HG02642 (cell line): ENCODE measurements at regions not wholly inside any gene's neighbourhood (a gene's known extent, or its start where the extent isn't known, plus 50 kb on each side); places are given as distances from the start of the nearest gene placed in this dataset.

Experiments
- ATAC-seq: cut with Tn5 transposase; IDR thresholded peaks from one replicate; pipeline ENCODE4 v1.9.1; 2021; ENCODE audit warnings: mild to moderate bottlenecking; ENCODE audit not compliant: unreplicated experiment, poor library complexity

DNA sequence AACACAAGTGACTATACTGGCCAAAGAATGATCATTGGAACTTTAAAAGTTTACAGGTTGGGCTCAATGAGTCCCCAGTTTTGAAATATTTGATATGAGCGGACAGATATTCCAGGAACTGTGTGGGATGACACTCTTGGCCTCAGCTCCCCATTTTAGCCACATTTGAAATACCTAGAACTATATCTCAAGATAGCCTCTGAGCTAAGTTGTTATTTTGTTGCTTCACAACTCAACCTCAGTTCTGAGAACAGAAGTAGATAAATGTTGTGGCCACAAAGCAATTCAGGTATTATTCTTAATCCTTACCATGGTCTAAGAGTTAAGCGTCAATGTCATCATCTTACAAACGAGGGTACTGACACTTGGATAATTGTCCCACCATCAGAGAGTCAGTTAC lies 172.2 kb upstream of the SETBP1 start:
- ATAC-seq = no peak

DNA sequence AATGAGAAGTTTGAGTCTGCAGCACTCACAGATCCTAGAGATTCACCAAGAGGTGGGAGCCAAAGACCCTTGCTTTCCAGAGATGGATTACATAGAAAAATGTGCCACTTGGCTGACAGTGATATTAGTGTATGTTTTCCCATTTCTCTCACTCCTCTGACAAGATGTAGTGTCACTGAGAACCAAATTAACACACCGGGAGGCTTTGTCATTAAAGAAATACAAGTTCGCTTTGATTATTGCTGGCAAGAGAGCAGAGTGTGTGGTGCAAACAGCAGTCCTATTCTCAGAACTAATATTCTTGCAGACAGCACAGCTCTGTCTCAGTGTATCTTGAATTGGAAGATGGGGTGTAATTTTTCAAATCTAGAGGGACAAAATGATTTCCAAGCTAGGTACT lies 171.6 kb upstream of the SETBP1 start:
- ATAC-seq = no peak

DNA sequence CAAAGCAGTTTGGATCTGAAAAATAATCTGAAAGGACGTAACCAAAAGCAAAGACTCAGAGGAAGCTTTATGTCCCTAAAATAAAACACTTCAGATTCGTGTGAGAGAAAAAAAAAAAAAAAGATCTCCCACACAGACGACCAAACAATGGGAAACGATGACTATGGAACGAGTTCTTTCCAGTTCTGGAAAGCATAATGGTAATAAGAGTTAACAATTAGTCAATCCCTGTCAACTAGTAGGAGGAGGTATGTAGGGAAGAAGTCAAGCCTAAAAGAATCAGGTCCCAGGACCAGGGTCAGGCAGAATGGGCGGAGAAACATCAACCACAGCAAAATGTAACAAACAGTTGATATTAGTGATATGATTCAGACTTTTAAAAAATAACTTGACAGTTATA lies 170.3 kb upstream of the SETBP1 start:
- no peak for ATAC-seq

DNA sequence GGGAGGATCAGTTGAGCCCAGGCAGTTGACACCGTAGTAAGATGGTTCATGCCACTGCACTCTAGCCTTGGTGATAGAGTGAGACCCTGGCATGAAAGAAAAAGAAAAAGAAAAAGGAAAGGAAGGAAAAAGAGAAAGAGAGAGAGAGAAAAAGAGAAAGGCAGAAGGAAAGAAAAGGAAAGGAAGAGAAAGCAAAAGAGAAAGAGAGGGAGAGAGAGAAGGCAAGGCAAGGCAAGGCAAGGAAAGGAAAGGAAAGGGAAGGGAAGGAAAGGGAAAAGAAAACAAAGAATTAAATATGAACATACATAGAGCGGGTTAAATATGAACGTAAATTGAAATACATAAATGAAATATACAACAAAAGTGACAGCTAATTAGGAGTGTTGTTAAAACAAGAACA lies 167.5 kb upstream of the SETBP1 start:
- ATAC-seq = no peak

DNA sequence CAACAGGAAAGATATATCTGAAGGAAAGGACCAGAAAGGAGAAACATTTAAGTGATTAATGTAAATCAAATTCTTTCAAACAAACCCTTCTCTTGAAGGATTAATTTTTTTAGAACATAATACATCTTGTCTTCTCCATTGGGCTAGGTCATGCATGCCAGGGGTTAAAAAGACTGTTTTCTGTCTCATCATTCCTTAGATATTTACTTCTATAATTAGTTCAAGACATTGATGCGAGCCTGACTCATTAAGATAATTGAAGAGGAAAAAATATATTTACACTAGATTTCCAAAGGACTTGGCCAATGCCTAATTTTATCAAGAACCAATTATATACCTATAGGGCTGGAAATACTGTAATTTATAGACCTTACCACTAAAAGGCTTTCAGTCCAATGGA lies 166.6 kb upstream of the SETBP1 start:
- ATAC-seq = no peak

DNA sequence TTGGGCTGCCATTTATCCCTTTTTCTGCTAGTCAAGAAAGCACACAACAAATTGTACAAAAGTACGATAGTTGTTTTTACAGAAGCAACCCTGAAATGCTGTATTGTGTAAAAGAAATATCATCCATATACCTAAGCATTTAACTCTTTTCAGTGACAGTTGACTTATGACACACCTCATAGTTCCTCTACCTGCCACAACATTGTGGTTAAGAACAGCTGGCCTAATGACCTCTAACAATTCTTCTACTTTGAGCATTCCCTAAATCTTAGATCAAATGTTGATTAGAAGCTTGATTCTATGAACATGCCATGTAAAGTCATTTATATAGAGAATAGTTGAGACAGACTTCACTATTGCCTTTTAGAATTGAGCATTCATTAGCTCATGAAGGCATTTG lies 165.9 kb upstream of the SETBP1 start:
- no peak for ATAC-seq

DNA sequence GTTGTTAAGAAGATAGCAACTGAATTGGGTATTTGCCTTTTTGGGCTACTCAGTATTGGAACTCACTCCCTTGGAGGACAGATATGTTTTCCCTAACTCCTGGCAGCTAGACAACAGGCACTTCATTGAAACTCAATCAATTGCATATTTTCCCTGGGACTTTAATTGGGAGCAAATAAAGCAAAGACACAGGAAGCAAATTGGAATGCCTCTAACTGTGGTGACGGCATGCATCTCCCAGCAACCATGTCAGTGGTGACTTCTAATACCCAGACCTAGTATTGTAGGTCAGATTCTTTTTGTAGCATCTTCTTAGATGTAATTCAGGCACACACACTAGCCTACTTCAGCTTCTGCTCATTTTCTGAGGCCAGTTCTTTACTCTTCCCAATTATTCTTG lies 164.2 kb upstream of the SETBP1 start:
- no peak for ATAC-seq

DNA sequence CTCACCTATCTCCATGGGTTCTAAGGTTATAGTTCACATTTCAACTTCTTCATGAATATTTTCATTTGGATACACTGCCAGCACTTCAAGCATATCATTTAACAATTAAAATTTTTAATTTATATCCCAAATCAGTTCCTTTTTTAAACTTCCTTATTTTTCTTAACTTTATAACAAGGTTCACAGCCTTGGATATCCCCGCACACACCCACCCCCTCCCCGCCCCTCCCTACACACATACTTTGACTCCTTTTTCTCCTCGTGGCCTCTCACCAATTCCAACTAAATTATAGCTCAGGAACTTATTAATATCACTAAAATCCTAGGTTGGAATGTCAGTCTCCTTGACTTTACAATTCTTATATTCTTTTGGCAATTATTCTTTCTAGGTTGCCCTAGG lies 163.6 kb upstream of the SETBP1 start:
- ATAC-seq = no peak

DNA sequence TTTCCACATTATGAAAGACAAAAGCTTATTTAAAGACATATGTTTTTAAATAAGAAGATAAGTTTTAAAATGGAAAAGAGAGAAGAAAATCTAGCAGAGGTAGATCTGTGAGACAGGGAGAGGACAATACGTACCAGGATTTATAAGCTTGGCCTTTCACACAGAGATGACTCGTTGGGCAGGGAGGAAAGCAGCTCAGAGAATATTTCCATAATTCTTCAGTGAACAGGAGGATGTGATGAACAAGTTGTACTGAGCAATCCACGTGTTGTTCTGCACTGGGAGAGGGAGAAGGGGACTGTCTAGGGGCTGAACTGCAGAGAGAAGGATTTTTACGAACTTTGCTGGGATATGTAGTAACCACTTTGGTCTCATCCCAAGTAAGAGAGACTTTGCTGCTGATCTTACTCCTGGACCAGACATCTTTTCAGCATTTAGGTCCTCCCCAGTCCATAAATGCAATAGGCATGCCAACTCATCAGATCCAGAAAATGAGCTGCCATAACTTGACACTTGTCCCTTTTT lies 162.5 kb upstream of the SETBP1 start:
- ATAC-seq = no peak

DNA sequence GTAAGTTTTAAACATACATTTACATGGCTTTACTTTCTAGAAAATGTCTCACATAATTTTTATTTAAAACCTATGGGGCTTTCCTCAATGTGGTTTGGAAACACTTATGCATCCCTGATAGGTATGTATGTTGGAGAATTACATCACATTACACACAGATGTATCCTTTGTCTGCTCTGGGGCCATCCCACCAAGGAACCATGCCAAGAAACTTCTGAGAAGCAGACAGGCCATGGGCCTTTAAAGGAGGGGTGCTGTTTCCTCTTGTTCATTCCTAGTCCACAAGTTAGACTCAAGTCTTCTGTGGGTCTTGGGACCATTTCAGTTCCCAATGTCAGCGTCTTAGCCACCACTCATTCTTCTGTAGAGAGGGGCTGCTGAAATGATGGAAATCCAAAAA lies 162.0 kb upstream of the SETBP1 start:
- ATAC-seq = no peak

DNA sequence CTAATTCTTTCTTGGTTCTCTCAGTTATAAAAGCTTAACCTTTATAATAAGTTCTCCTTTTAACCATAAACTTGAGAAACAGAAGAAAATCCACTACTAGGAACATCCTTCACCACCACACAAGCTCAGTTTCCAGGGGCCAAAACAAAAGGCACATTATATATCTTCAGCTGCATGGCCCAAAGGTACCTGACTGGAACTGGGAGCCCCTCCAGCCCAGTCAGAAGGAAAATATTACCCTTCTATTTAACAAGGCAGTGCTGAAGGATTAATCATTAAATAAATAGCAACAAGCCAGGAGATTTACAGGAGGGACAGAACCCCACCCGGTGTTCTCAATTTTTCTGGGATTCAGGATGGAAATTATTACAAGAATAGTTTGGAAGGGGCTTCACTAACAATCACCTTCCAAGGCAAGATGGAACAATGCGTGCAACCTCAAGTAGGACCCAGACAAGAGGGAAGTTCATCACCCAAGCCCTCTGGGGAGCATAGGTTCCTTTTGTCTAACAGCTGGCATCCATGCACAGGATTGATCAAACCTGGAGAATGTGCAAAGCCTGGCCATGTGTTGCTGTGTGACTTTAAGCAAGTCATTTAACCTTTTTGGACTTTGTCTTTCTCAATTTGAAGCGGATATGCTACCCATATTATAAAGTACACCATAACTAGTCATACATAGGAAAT lies 159.6 kb upstream of the SETBP1 start:
- ATAC-seq = no peak

DNA sequence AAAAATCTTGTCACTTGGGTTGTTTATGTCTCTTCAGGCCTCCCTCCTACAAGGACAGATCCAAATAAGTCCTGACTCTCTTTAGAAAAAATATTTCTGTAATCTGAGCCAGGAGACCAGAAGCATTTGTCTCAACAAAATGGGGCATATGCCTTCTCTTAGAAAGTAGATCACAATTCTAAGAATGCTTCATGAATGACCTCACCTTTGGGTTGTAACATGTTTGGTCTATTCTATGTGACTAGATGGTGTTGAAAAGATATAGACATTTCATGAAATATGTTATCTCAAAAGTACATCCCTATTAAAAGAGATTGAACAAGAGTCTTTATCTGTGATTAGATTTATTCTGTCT lies 159.0 kb upstream of the SETBP1 start:
- no peak for ATAC-seq

DNA sequence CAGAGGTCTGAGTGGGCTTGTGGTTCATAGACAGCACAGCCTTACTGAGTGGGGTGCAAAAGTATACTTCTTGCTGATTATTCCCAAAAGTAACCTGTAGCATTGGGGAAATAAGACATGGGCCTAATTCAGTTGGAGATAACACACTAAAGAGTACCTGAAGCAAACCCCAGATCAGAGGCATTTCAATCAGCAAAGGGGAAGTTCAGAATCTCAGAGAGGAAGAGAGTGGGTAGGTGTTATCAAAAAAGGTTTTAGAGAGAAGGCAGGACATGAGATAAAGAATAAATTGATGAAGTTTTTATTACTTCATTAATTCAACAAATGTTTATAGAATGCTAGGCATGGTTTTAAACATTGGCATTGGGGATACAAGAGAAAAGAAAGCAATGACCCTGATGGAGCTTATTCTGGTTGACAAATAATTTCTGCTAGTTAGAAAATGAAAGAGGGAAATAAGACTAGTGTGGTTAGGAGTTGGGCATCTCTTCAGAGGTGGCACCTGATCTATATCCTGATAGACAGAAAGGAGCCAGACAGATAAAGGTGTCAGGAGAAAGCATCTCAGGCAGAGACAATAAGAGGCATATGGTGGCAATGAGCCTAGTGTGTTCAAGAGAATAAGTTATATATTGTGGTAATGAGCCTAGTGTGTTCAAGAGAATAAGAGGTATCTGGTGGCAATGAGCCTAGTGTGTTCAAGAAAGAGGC lies 153.8 kb upstream of the SETBP1 start:
- ATAC-seq = no peak

DNA sequence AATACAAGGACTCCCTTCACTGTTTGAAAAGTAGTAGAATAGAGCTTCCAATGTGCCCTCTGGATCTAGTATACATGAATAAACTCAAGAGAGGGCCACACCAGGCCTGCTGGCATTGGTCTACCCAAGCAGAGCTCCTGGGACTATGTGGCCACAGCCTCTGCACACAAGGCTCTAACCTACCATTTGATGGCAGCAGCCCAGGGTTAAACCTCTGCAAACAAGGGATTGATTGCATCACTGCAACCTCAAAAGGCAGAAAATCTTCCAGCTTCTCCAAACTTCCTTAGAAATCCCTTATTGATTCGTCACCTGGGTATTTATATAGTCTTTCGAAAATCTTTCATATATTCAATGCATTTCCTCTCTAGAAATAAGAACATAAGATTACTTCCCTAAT lies 147.6 kb upstream of the SETBP1 start:
- ATAC-seq = no peak

DNA sequence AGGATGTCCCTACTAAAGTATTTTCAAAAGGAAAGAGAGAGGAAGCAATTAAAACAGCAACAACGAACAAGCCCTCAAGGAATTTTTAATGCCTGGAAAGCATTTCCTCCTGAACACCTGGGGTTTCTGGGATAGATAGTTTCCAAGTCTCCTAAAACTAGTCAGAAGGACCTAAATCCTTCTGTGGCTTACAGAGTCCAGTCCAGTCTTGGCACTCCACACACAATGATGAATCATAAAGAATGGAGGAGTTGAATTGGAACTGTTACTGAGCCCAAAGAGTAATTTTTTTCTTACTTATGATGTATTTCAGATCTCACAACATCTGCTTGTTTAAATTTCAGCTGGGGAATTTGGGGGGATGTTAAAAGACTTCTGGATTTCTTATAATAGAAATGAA lies 144.6 kb upstream of the SETBP1 start:
- no peak for ATAC-seq

DNA sequence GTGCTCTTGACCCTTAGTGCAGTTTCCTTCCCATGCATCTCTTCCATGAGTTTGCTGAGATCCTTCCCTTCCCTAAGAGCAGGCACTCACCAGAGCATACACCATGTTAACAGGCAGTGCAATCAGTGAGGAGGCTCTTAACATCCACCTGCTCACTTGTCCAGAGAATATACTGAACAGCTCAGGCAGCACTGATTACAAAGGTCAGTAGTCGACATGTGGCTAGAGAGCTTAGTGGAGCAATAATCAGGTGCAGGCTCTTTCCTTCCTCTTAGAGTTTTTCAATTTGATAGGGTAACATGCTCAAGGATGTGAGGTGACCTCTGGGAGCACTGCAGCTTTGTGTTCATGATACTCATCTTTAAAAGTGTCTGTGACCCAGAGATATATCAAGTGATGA lies 144.1 kb upstream of the SETBP1 start:
- ATAC-seq = no peak

DNA sequence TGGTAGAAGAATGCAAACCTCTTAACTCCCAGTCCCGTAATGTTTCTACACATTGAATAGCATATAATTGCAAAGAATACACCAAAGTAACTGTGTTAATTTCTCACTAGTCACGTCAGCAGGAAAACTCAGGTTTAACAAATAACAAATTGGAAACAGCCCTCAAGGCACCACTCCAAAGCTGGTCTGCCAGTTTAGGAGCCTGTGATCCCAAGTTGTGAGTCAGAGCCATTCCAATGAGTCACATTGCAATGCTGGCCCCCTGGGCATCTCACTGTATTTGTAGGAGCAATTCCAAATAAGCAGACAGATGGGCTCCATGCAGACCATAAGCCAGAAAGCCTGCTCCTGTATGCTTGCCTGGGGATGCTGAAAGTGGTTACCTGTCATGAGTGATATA lies 143.2 kb upstream of the SETBP1 start:
- ATAC-seq = no peak

DNA sequence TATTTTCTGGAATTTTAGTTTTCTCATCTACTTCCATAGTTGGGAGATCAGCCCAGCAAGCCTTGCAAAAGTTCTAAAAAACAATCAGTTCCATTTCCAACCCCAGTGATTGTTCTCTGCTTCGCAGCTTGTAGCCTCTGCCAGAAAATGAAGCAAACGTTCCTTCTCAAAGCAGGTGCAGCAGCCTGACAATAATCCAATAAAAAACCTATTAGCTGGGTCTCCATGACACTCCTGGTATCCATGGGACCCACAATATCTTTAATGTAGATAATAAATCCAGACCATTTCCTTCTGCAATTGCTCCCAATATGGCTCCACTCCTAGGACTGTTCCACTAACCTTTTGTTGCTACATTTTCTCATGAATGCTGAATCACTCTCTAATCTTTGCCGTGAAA lies 140.8 kb upstream of the SETBP1 start:
- ATAC-seq = no peak

DNA sequence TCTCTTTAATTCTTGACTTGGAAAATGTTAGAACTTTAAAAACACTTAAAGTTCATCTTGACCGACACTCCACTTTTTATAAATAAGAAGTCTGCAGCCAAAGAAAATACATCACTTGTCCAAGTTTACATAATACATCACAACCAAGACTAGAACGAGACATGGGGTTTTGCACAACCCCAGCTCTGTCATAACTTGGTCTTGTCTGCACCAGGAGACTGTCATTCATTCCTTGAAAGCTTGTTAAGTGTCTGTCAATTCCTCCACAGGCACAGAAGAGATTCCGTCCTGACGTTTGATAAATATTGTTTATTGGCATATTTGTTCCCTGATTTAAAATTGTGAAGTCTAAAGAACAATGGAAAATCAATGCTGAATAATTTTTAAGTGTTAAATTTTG lies 139.5 kb upstream of the SETBP1 start:
- ATAC-seq = no peak

DNA sequence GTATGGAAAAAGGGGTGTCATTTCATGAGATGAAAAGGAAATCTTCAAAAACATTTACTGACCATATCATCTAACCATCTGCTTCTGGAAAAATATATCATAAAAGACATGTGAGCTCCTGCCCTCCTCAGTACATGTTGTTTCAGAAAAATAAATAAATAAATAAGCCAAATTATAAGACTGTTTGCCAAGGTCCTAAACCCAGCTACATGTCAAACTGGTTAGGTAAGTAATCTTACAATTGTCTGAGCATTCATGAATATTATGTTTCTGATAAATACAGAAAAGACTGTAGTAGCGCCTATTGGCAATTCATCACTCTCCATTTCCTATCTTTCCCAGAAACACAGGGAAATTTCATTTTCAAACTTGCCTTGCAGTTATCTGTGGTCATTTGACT lies 138.9 kb upstream of the SETBP1 start:
- no peak for ATAC-seq

DNA sequence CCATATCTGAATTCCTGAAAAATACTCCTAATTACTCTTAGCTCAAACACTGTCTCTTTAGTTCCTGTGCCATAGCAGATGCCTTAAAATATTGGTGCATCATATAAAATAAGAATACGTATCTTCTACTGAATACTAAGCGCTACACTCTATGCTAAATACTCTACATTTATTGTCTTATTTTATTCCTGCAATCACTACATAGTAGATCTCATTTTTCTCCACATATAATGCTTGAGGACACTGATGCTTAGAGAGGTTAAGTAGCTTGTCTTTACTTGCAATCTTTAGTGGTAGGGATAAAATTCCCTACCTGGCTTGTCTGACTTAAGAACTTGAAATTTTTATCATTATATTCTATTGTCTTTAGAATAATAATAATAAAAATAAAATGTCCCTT lies 137.3 kb upstream of the SETBP1 start:
- ATAC-seq = no peak

DNA sequence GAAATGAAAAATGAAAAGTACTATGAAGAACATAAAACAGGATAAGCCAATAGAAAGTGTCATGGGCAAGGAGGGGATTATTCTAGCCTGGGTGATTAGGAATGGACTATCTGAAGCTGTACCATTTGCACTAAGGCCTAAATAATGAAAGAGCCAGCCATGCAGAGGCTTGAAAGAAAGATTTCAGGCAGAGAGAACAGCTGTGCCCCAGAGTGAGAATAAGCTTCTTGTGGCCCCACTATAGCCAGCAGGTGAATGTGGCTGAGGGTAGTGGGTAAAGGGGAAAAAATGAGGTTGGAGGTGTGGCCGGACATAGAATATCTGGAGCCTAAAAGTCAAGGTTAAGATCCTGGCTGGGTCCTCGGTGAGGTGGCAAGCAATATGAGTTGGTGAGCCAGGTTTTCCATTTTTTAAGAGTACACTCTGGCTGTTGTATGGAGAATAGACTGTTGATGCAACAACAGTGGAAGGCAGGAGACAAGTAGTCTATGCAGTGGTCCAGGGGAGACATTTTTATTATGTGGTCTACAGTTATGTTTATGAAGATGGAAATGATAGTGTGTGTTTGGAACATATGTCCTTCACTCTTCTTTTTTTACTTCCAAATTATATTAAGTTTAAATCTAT lies 135.2 kb upstream of the SETBP1 start:
- no peak for ATAC-seq
